PC-3 (cell line): ENCODE measurements at regions not wholly inside any gene's neighbourhood (a gene's known extent, or its start where the extent isn't known, plus 50 kb on each side); places are given as distances from the start of the nearest gene placed in this dataset.

ENCODE experiments used
- ATAC-seq: fragments of 200-7000 bp; cut with Tn5 transposase; 2 replicates; pipeline ENCODE4 v1.9.1; 2020; ENCODE audit warnings: mild to moderate bottlenecking, moderate library complexity
- BruUV-seq: library from RNA; stranded (reverse); fragments of 400-500 nt; replicated peaks from 2 replicates; lab custom pipeline; 2021; lab: Mats Ljungman, UMichigan
- CTCF ChIA-PET: fragments of 300-600 bp; sonication (Branson Sonifier 250); formaldehyde crosslinking; loops from one replicate; lab custom pipeline; 2022; ENCODE audit warnings: antibody characterized with exemption; lab: Charles Lee
- POLR2A ChIA-PET: fragments of 300-600 bp; sonication (Branson Sonifier 250); formaldehyde crosslinking; loops from one replicate; lab custom pipeline; 2022; ENCODE audit warnings: antibody characterized with exemption; ENCODE audit not compliant: unreplicated experiment; lab: Charles Lee
- DNase-seq: peaks from one replicate; pipeline ENCODE4 v3.0.0-alpha.2; 2015
- H2AFZ ChIP-seq: fragments of 300-600 bp; sonication (generic); 2 replicates; pipeline ENCODE4 v1.6.0; 2016; ENCODE audit warnings: antibody characterized with exemption, low read length
- H3F3A ChIP-seq: fragments of 300-600 bp; sonication (generic); one replicate; pipeline ENCODE4 v1.6.0; 2017; ENCODE audit warnings: antibody characterized with exemption, low read length, control low read depth, mild to moderate bottlenecking; ENCODE audit not compliant: unreplicated experiment
- H3K27ac ChIP-seq: fragments of 300-600 bp; sonication (generic); 2 replicates; pipeline ENCODE4 v1.5.1; 2016; ENCODE audit warnings: mild to moderate bottlenecking, low read length
- H3K27me3 ChIP-seq: fragments of 300-600 bp; sonication (generic); 2 replicates; pipeline ENCODE4 v1.6.1; 2016; ENCODE audit warnings: low read length, mixed read lengths
- H3K36me3 ChIP-seq: fragments of 300-600 bp; sonication (generic); 2 replicates; pipeline ENCODE4 v1.6.1; 2016; ENCODE audit warnings: low read depth, mixed run types, low read length, mixed read lengths
- H3K4me1 ChIP-seq: fragments of 300-600 bp; sonication (generic); 2 replicates; pipeline ENCODE4 v1.5.1; 2016; ENCODE audit warnings: low read length; ENCODE audit not compliant: insufficient read depth
- H3K4me2 ChIP-seq: fragments of 300-600 bp; sonication (generic); 2 replicates; pipeline ENCODE4 v1.6.0; 2016; ENCODE audit warnings: low read length
- H3K4me3 ChIP-seq: fragments of 300-600 bp; sonication (generic); 2 replicates; pipeline ENCODE4 v1.5.1; 2016; ENCODE audit warnings: mild to moderate bottlenecking, low read length, mixed read lengths
- H3K79me2 ChIP-seq: fragments of 300-600 bp; sonication (generic); 2 replicates; pipeline ENCODE4 v1.6.1; 2017; ENCODE audit warnings: low read length, mixed read lengths
- H3K9ac ChIP-seq: fragments of 300-600 bp; sonication (generic); 2 replicates; pipeline ENCODE4 v1.6.0; 2016; ENCODE audit warnings: mild to moderate bottlenecking, low read length
- H3K9me2 ChIP-seq: fragments of 300-600 bp; sonication (generic); replicated peaks from 2 replicates; pipeline ENCODE4 v1.6.1; 2016; ENCODE audit warnings: mixed run types, low read length, mixed read lengths
- H3K9me3 ChIP-seq: fragments of 300-600 bp; sonication (generic); 2 replicates; pipeline ENCODE4 v1.6.1; 2016; ENCODE audit warnings: low read length, mixed read lengths
- H4K20me1 ChIP-seq: fragments of 300-600 bp; sonication (generic); 2 replicates; pipeline ENCODE4 v1.6.1; 2016; ENCODE audit warnings: low read length, mixed read lengths
- EZH2 ChIP-seq: fragments of 300-600 bp; sonication (generic); IDR thresholded peaks from one replicate; pipeline ENCODE4 v1.6.1; 2017; ENCODE audit warnings: antibody characterized with exemption, mild to moderate bottlenecking, low read length; ENCODE audit not compliant: unreplicated experiment
- EZH2phosphoT487 ChIP-seq: fragments of 300-600 bp; sonication (generic); IDR thresholded peaks from 2 replicates; pipeline ENCODE4 v1.6.1; 2018; ENCODE audit warnings: mild to moderate bottlenecking, antibody characterized with exemption, low read length, borderline replicate concordance
- intact Hi-C: fragments of 100-400 bp; cut with micrococcal nuclease; formaldehyde crosslinking; loops from 2 replicates; pipeline ENCODE4 v1.9.0; 2023
- TF ChIP-seq, protein P1 (sequence below): fragments of 300-600 bp; sonication (generic); conservative IDR thresholded peaks from 2 replicates; pipeline ENCODE4 v1.5.1; 2017; ENCODE audit warnings: antibody characterized with exemption, low read depth, mild to moderate bottlenecking, low read length

DNA sequence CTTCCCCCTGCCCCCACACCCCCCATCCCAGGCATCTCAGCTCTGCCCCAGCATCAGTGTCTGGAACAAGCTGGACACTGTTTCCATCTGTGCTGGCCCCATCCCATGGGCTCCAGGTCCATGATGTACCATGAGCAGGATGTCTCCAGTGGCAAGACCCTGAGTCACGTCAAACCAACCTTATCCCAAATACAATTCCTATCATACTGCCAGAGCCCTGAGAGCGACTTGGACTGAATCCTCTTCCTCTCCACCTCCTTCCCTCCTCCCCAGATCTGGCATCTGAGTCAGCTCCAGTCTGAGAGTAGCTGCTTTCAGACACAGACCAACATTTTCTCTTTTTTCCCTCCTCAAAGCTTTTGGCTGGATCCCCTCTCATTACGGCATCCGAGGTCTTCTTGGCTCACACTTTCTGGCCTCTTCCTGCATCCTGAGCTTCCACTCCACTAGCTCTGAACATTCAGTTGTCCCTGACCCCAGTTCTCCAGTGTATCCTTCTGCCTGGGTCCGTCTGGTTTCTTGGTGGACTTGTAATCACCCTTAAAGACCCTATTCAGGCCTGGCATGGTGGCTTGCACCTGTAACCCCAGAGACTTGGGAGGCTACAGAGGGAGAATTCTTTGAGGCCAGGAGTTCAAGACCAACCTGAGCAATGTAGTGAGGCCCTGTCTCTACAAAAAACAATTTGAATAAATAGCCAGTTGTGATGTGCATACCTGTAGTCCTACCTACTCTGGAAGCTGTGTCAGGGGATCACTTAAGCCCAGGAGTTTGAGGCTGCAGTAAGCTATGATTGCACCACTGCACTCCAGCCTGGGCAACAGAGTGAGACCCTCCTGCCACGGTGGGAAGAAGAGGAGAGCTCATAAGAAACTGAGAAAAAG lies 68.3 kb downstream of the ACKR3 start:
- peaks cover 2% of the 10 kb centered on the region; the same call in 1 of the 2 replicates for H3K4me1 ChIP-seq
- TF ChIP-seq, protein P1, sequence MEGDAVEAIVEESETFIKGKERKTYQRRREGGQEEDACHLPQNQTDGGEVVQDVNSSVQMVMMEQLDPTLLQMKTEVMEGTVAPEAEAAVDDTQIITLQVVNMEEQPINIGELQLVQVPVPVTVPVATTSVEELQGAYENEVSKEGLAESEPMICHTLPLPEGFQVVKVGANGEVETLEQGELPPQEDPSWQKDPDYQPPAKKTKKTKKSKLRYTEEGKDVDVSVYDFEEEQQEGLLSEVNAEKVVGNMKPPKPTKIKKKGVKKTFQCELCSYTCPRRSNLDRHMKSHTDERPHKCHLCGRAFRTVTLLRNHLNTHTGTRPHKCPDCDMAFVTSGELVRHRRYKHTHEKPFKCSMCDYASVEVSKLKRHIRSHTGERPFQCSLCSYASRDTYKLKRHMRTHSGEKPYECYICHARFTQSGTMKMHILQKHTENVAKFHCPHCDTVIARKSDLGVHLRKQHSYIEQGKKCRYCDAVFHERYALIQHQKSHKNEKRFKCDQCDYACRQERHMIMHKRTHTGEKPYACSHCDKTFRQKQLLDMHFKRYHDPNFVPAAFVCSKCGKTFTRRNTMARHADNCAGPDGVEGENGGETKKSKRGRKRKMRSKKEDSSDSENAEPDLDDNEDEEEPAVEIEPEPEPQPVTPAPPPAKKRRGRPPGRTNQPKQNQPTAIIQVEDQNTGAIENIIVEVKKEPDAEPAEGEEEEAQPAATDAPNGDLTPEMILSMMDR, result no peak
- TF ChIP-seq EZH2phosphoT487, result no peak
- TF ChIP-seq EZH2, result no peak
- H4K20me1 ChIP-seq, result no peaks in the 10 kb centered on the region
- no TSS peak for BruUV-seq
- H3K79me2 ChIP-seq, result no peaks in the 10 kb centered on the region
- no peak overlapping the region for H3K27ac ChIP-seq
- H3K9ac ChIP-seq, result no peak overlapping the region
- no peaks in the 10 kb centered on the region for H3F3A ChIP-seq
- POLR2A ChIA-PET, result no interaction called here
- intact Hi-C loops, result no loop called here
- DNase-seq, result no peak
- no peak overlapping the region for H3K4me2 ChIP-seq
- no peak overlapping the region for H2AFZ ChIP-seq
- H3K9me2 ChIP-seq, result no peaks in the 10 kb centered on the region
- H3K27me3 ChIP-seq, result no peaks in the 10 kb centered on the region
- CTCF ChIA-PET, result no interaction called here
- H3K36me3 ChIP-seq, result no peaks in the 10 kb centered on the region
- no peak overlapping the region for H3K4me3 ChIP-seq
- no peak for ATAC-seq
- no peaks in the 10 kb centered on the region for H3K9me3 ChIP-seq

GRCh38 chr2:236638707-236639106 lies 69.1 kb downstream of the ACKR3 start:
- ChIA-PET CTCF (no interaction called here), POLR2A (no interaction called here)
- Histone ChIP-seq H2AFZ (no peak overlapping the region), H3K36me3 (no peaks in the 10 kb centered on the region), H3K27ac (no peak overlapping the region), H4K20me1 (no peaks in the 10 kb centered on the region), H3F3A (no peaks in the 10 kb centered on the region), H3K79me2 (no peaks in the 10 kb centered on the region), H3K9ac (no peak overlapping the region), H3K9me2 (no peaks in the 10 kb centered on the region), H3K4me1 (peaks cover 4% of the 10 kb centered on the region; the same call in 1 of the 2 replicates), H3K27me3 (no peaks in the 10 kb centered on the region), H3K4me2 (no peak overlapping the region), H3K9me3 (no peaks in the 10 kb centered on the region), H3K4me3 (no peak overlapping the region)
- TF ChIP-seq EZH2 (no peak), EZH2phosphoT487 (no peak)
- TF ChIP-seq, protein P1, result no peak
- DNase-seq (no peak), ATAC-seq (no peak)
- no TSS peak for BruUV-seq
- intact Hi-C loops, result no loop called here
